ENCODE measurements at regions not wholly inside any gene's neighbourhood (a gene's known extent, or its start where the extent isn't known, plus 50 kb on each side); places are given as distances from the start of the nearest gene placed in this dataset.

- no peak for DNase-seq (ENCODE audit: extremely low spot score)
- WGBS, result 23% methylated on average over 13 of the region's 13 CpGs
- Histone ChIP-seq H3K4me1 (ENCODE audit: insufficient read depth) (no peaks in the 10 kb centered on the region), H3K36me3 (ENCODE audit: insufficient read depth) (no peaks in the 10 kb centered on the region), H3K27ac (ENCODE audit: low read depth) (no peak overlapping the region), H3K4me3 (ENCODE audit: low read depth, low read length) (no peak overlapping the region)
These were observed 116.3 kb upstream of the NALF2 start for GRCh38 chrX:69387567-69388487.

GRCh38 chrX:69386681-69387080 lies 117.4 kb upstream of the NALF2 start:
- H3K4me3 ChIP-seq (ENCODE audit: low read depth, low read length), result no peak overlapping the region
- no peak overlapping the region for H3K27ac ChIP-seq (ENCODE audit: low read depth)
- H3K36me3 ChIP-seq (ENCODE audit: insufficient read depth), result no peaks in the 10 kb centered on the region
- no peaks in the 10 kb centered on the region for H3K4me1 ChIP-seq (ENCODE audit: insufficient read depth)
- 91% methylated on average over 2 of the region's 2 CpGs for WGBS
- no peak for DNase-seq (ENCODE audit: extremely low spot score)

GRCh38 chrX:69379412-69379811 lies 124.7 kb upstream of the NALF2 start:
- Histone ChIP-seq H3K4me1 (ENCODE audit: insufficient read depth) (no peaks in the 10 kb centered on the region), H3K36me3 (ENCODE audit: insufficient read depth) (no peaks in the 10 kb centered on the region), H3K27ac (ENCODE audit: low read depth) (no peak overlapping the region), H3K4me3 (ENCODE audit: low read depth, low read length) (no peak overlapping the region)
- DNase-seq (ENCODE audit: extremely low spot score), result no peak
- WGBS, result 95% methylated on average over 3 of the region's 3 CpGs

- no peak overlapping the region for H3K4me3 ChIP-seq (ENCODE audit: low read depth, low read length)
- no peak for DNase-seq (ENCODE audit: extremely low spot score)
- H3K36me3 ChIP-seq (ENCODE audit: insufficient read depth), result no peaks in the 10 kb centered on the region
- no peak overlapping the region for H3K27ac ChIP-seq (ENCODE audit: low read depth)
- WGBS, result 74% methylated on average over 1 of the region's 1 CpG
- no peaks in the 10 kb centered on the region for H3K4me1 ChIP-seq (ENCODE audit: insufficient read depth)
These were observed 129.6 kb upstream of the NALF2 start for GRCh38 chrX:69374569-69374968.

- no peaks in the 10 kb centered on the region for H3K36me3 ChIP-seq (ENCODE audit: insufficient read depth)
- H3K4me1 ChIP-seq (ENCODE audit: insufficient read depth), result no peaks in the 10 kb centered on the region
- no peak for DNase-seq (ENCODE audit: extremely low spot score)
- H3K4me3 ChIP-seq (ENCODE audit: low read depth, low read length), result no peak overlapping the region
- no peak overlapping the region for H3K27ac ChIP-seq (ENCODE audit: low read depth)
These were observed 131.7 kb upstream of the NALF2 start for GRCh38 chrX:69372435-69372834.

- Histone ChIP-seq H3K27ac (ENCODE audit: low read depth) (no peak overlapping the region), H3K4me1 (ENCODE audit: insufficient read depth) (no peaks in the 10 kb centered on the region), H3K36me3 (ENCODE audit: insufficient read depth) (no peaks in the 10 kb centered on the region), H3K4me3 (ENCODE audit: low read depth, low read length) (no peak overlapping the region)
- DNase-seq (ENCODE audit: extremely low spot score), result no peak
- 86% methylated on average over 1 of the region's 1 CpG for WGBS
These were observed 133.0 kb upstream of the NALF2 start for GRCh38 chrX:69371159-69371558.

GRCh38 chrX:69369999-69370398 lies 134.1 kb upstream of the NALF2 start:
- 92% methylated on average over 5 of the region's 5 CpGs for WGBS
- H3K4me3 ChIP-seq (ENCODE audit: low read depth, low read length), result no peak overlapping the region
- no peak for DNase-seq (ENCODE audit: extremely low spot score)
- no peak overlapping the region for H3K27ac ChIP-seq (ENCODE audit: low read depth)
- no peaks in the 10 kb centered on the region for H3K36me3 ChIP-seq (ENCODE audit: insufficient read depth)
- H3K4me1 ChIP-seq (ENCODE audit: insufficient read depth), result no peaks in the 10 kb centered on the region

GRCh38 chrX:69366183-69366582 lies 137.9 kb upstream of the NALF2 start:
- Histone ChIP-seq H3K4me3 (ENCODE audit: low read depth, low read length) (no peak overlapping the region), H3K27ac (ENCODE audit: low read depth) (no peak overlapping the region), H3K4me1 (ENCODE audit: insufficient read depth) (no peaks in the 10 kb centered on the region), H3K36me3 (ENCODE audit: insufficient read depth) (no peaks in the 10 kb centered on the region)
- no peak for DNase-seq (ENCODE audit: extremely low spot score)
- WGBS, result 92% methylated on average over 2 of the region's 2 CpGs

- 83% methylated on average over 1 of the region's 1 CpG for WGBS
- H3K27ac ChIP-seq (ENCODE audit: low read depth), result no peak overlapping the region
- no peaks in the 10 kb centered on the region for H3K4me1 ChIP-seq (ENCODE audit: insufficient read depth)
- DNase-seq (ENCODE audit: extremely low spot score), result no peak
- no peak overlapping the region for H3K4me3 ChIP-seq (ENCODE audit: low read depth, low read length)
- H3K36me3 ChIP-seq (ENCODE audit: insufficient read depth), result no peaks in the 10 kb centered on the region
These were observed 138.4 kb upstream of the NALF2 start for GRCh38 chrX:69365755-69366154.

- H3K36me3 ChIP-seq (ENCODE audit: insufficient read depth), result no peaks in the 10 kb centered on the region
These were observed 138.8 kb upstream of the NALF2 start for GRCh38 chrX:69365349-69365748.

GRCh38 chrX:69362856-69363255 lies 141.3 kb upstream of the NALF2 start:
- no peak overlapping the region for H3K4me3 ChIP-seq (ENCODE audit: low read depth, low read length)
- DNase-seq (ENCODE audit: extremely low spot score), result no peak
- WGBS, result 18% methylated on average over 4 of the region's 4 CpGs
- H3K4me1 ChIP-seq (ENCODE audit: insufficient read depth), result no peaks in the 10 kb centered on the region
- H3K36me3 ChIP-seq (ENCODE audit: insufficient read depth), result no peaks in the 10 kb centered on the region
- no peak overlapping the region for H3K27ac ChIP-seq (ENCODE audit: low read depth)

More at GRCh38 chrX:69365349-69365748, 138.8 kb upstream of the NALF2 start:
- WGBS, result 88% methylated on average over 1 of the region's 1 CpG
- no peak overlapping the region for H3K4me3 ChIP-seq (ENCODE audit: low read depth, low read length)
- H3K27ac ChIP-seq (ENCODE audit: low read depth), result no peak overlapping the region
- no peak for DNase-seq (ENCODE audit: extremely low spot score)
- no peaks in the 10 kb centered on the region for H3K4me1 ChIP-seq (ENCODE audit: insufficient read depth)

GRCh38 chrX:69362354-69362753 lies 141.8 kb upstream of the NALF2 start:
- Histone ChIP-seq H3K4me1 (ENCODE audit: insufficient read depth) (no peaks in the 10 kb centered on the region), H3K27ac (ENCODE audit: low read depth) (no peak overlapping the region), H3K36me3 (ENCODE audit: insufficient read depth) (no peaks in the 10 kb centered on the region), H3K4me3 (ENCODE audit: low read depth, low read length) (no peak overlapping the region)
- 76% methylated on average over 5 of the region's 5 CpGs for WGBS
- no peak for DNase-seq (ENCODE audit: extremely low spot score)

- no peaks in the 10 kb centered on the region for H3K36me3 ChIP-seq (ENCODE audit: insufficient read depth)
- no peaks in the 10 kb centered on the region for H3K4me1 ChIP-seq (ENCODE audit: insufficient read depth)
- no peak overlapping the region for H3K27ac ChIP-seq (ENCODE audit: low read depth)
- DNase-seq (ENCODE audit: extremely low spot score), result no peak
- H3K4me3 ChIP-seq (ENCODE audit: low read depth, low read length), result no peak overlapping the region
- 16% methylated on average over 5 of the region's 5 CpGs for WGBS
These were observed 142.7 kb upstream of the NALF2 start for GRCh38 chrX:69361311-69361845.

GRCh38 chrX:69357317-69357716 lies 146.8 kb upstream of the NALF2 start:
- WGBS, result 31% methylated on average over 2 of the region's 2 CpGs
- H3K27ac ChIP-seq (ENCODE audit: low read depth), result no peak overlapping the region
- DNase-seq (ENCODE audit: extremely low spot score), result no peak
- no peaks in the 10 kb centered on the region for H3K4me1 ChIP-seq (ENCODE audit: insufficient read depth)
- no peaks in the 10 kb centered on the region for H3K36me3 ChIP-seq (ENCODE audit: insufficient read depth)
- H3K4me3 ChIP-seq (ENCODE audit: low read depth, low read length), result no peak overlapping the region
